Right cardiac atrium (tissue), 5 donors: ENCODE measurements at regions not wholly inside any gene's neighbourhood (a gene's known extent, or its start where the extent isn't known, plus 50 kb on each side); places are given as distances from the start of the nearest gene placed in this dataset.

Experiments used
- ATAC-seq, 2 donors: fragments of 200-7000 bp; cut with Tn5 transposase; one replicate each; pipeline versions ENCODE4 v1.8.0 to v1.9.1; 2020; ENCODE audit warnings: moderate library complexity in 2 of 2, mild to moderate bottlenecking in 1 of 2
- DNase-seq, 3 donors: peaks; one replicate each; pipeline ENCODE4 v3.0.0-alpha.2; 2020
- H3K27ac ChIP-seq: one replicate; pipeline ENCODE4 v1.5.1; 2013; ENCODE audit warnings: mild to moderate bottlenecking, low read length, control low read depth, moderate library complexity
- H3K27me3 ChIP-seq: one replicate; pipeline ENCODE4 v1.6.1; 2013; ENCODE audit not compliant: control insufficient read depth, insufficient read depth
- H3K4me1 ChIP-seq: one replicate; pipeline ENCODE4 v1.6.1; 2013; ENCODE audit warnings: low read length; ENCODE audit not compliant: control insufficient read depth, insufficient read depth
- H3K4me3 ChIP-seq: one replicate; pipeline ENCODE4 v1.5.1; 2013; ENCODE audit warnings: low read length, control low read depth
- H3K9me3 ChIP-seq: one replicate; pipeline ENCODE4 v1.6.1; 2013; ENCODE audit warnings: low read length; ENCODE audit not compliant: control insufficient read depth
- WGBS: extraction: QIAGEN DNeasy Blood & Tissue Kit; methylation state at CpG from one replicate; pipeline ENCODE4 v1.1.7; 2013; 5-methylcytosine and 5-hydroxymethylcytosine counted together
- intact Hi-C, 4 donors: fragments of 100-400 bp; cut with DNase I; formaldehyde crosslinking; loops; one replicate each; pipeline versions ENCODE4 v1.11.0 to v1.14.0; 2022 to 2023
- donor health status: healthy with polysubstance abuse.
- donor health status: DM: no; HTN: yes; CAD: no.
- donor health status: DM: no; HTN: no; CAD: no.
- donor health status: DM: no; HTN: yes; CAD: no; lungs with severe emphysema.
- donor health status: DM: yes; HTN: yes; CAD: no.

DNA sequence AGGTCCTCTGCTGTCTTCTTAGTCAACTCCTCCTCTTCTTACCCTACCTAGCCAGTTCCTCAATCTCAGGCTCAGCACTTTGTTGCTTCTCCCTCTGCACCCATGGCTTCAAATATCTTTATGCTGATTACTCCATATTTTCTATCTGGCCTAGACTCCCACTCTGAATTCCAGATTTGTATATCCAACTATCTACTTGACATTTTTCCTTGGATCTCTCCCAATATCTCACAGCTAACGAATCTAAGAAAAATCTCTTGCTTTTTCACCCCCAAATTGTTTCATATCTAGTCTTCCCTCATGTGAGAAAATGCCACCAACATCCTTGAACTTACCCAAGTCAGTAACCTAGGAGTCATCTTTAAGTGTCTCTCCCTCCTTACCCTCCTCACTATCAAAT is 176.4 kb upstream of the ERCC4 start:
- Histone ChIP-seq H3K4me1 (no peaks in the 10 kb centered on the region), H3K27me3 (no peaks in the 10 kb centered on the region), H3K27ac (no peak overlapping the region), H3K9me3 (no peaks in the 10 kb centered on the region), H3K4me3 (no peak overlapping the region)
- ATAC-seq (no peak), DNase-seq (no peak)
- WGBS: 36% methylated on average over 1 of the region's 1 CpG
- intact Hi-C loops: no loop called here

DNA sequence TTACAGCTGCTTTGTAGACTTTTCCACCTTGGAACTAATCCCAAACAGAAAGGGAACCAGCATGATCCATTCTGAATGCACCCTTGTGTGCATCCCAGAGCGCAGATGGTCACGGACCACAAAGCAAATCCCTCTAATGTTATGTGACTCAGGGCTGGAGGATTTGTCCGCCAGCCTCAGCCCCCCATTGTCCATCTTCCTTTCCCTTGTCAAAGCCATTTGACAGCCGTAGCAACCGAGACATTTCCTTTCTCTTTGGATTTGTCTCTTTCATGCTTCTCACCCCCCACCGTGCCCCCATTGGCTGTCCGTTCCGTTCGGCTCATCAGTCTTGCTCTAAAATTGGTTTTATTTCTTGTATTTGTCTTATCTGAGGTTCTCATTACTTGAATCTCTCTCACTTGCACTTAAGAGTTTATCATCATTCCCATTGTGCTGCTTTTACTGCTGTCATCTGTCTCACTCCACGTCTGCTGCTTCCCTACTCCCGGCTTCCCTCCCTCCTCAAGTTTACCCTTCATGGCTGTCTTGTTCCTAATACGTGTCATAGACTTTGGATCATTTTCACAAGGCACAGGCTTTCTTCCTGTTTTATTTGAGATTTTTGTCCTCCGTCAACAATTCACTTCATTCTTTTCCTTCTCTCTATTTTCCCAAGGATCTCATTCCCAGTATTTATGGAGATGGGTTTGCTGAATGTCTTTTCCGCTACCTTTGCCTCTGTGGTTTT is 163.4 kb upstream of the ERCC4 start:
- H3K27me3 ChIP-seq: no peaks in the 10 kb centered on the region
- no peak overlapping the region for H3K4me3 ChIP-seq
- no peaks in the 10 kb centered on the region for H3K4me1 ChIP-seq
- no peak for ATAC-seq
- no peak for DNase-seq
- intact Hi-C loops: no loop called here
- H3K9me3 ChIP-seq: no peaks in the 10 kb centered on the region
- 63% methylated on average over 14 of the region's 14 CpGs for WGBS
- H3K27ac ChIP-seq: no peak overlapping the region

DNA sequence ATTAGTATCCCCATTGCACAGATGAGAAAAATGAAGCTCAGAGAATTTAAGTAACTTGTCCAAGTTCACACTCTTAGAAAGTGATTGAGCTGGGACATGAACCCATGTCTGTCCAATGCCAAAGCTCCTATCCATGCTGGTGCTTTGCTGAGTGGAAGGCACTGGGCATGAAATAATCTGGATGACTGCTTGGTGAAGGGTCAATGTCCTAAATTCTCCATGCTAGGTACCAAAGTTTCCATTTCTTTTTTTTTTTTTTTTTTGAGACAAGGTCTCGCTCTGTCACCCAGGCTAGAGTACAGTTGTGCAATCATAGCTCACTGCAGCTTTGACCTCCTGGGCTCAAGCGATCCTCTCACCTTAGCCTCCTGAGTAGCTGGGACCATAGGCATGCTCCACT is 153.6 kb upstream of the ERCC4 start:
- ATAC-seq: no peak
- no peaks in the 10 kb centered on the region for H3K27me3 ChIP-seq
- no peaks in the 10 kb centered on the region for H3K9me3 ChIP-seq
- H3K27ac ChIP-seq: no peak overlapping the region
- no peak for DNase-seq
- H3K4me3 ChIP-seq: no peak overlapping the region
- 89% methylated on average over 2 of the region's 2 CpGs for WGBS
- no peaks in the 10 kb centered on the region for H3K4me1 ChIP-seq
- intact Hi-C loops: no loop called here

DNA sequence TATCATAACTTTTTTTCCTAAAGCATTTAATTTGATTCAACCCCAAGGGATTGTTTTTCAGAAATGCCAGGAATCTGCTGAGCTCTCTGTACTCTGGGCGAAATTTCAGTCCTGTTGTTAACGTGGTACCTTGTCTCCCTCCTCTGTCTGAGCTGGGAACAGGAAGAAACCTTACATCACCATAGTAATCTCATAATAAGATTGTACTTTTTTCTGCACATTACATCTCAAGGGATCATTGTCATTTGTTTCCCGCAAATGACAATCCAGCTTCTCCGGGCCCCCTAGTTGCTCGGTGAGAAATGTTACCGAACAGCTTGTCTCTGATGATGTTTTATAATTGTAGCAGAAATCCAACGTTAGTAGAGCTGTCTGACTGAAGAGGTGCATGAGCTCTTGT is 152.7 kb upstream of the ERCC4 start:
- ATAC-seq: no peak
- intact Hi-C loops: no loop called here
- Histone ChIP-seq H3K9me3 (no peaks in the 10 kb centered on the region), H3K4me3 (no peak overlapping the region), H3K27ac (no peak overlapping the region), H3K4me1 (no peaks in the 10 kb centered on the region), H3K27me3 (no peaks in the 10 kb centered on the region)
- 58% methylated on average over 7 of the region's 7 CpGs for WGBS
- no peak for DNase-seq

DNA sequence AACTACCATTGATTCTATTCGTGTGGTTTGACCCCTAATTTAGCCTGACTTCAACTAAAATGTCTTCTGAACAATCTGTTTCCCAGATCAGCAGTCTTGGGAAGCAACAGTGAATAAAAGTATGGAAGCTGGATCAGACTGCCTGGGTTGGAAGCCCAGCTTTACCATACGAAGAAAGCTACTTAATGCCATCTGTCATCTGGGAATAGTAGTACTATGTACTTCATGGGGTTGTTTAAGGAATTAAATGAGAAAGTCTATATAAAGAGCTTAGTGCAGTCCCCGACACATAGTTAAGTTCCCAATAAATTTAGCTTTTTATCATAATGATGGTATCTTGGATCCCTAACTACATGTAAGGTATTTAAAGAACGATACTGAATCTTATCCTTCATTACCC is 151.5 kb upstream of the ERCC4 start:
- Histone ChIP-seq H3K27me3 (no peaks in the 10 kb centered on the region), H3K4me3 (no peak overlapping the region), H3K9me3 (no peaks in the 10 kb centered on the region), H3K27ac (no peak overlapping the region), H3K4me1 (no peaks in the 10 kb centered on the region)
- intact Hi-C loops: no loop called here
- ATAC-seq (no peak), DNase-seq (no peak)
- 54% methylated on average over 4 of the region's 4 CpGs for WGBS

GRCh38 chr16:13770436-13770835 is 149.5 kb upstream of the ERCC4 start:
- 94% methylated on average over 5 of the region's 5 CpGs for WGBS
- intact Hi-C loops: no loop called here

DNA sequence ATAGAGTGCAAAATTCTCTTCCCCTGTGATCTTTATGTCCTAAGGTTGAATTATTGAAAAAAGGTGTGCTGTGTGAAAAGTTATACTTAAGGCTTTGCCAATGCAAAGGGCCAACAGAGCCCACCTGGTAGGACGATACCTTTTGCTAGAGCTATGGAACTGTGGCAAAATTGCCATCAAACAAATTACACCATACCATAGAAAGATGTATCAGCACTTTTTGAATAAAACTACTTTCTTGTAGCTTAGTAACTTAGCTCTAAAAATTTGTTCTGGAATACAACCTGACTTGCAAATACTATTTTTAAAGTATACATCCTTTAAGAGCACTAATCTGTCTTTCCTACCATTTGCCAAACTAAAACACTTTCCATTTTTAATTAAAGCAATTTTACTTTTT is 147.2 kb upstream of the ERCC4 start:
- H3K4me1 ChIP-seq: no peaks in the 10 kb centered on the region
- ATAC-seq (no peak), DNase-seq (no peak)
- WGBS: 82% methylated on average over 1 of the region's 1 CpG
- H3K9me3 ChIP-seq: no peaks in the 10 kb centered on the region
- H3K27ac ChIP-seq: no peak overlapping the region
- intact Hi-C loops: no loop called here
- no peaks in the 10 kb centered on the region for H3K27me3 ChIP-seq
- no peak overlapping the region for H3K4me3 ChIP-seq

More at GRCh38 chr16:13770436-13770835, 149.5 kb upstream of the ERCC4 start:
- Histone ChIP-seq H3K27me3 (no peaks in the 10 kb centered on the region), H3K4me3 (no peak overlapping the region), H3K27ac (no peak overlapping the region), H3K4me1 (no peaks in the 10 kb centered on the region), H3K9me3 (no peaks in the 10 kb centered on the region)
- ATAC-seq (no peak), DNase-seq (no peak)

DNA sequence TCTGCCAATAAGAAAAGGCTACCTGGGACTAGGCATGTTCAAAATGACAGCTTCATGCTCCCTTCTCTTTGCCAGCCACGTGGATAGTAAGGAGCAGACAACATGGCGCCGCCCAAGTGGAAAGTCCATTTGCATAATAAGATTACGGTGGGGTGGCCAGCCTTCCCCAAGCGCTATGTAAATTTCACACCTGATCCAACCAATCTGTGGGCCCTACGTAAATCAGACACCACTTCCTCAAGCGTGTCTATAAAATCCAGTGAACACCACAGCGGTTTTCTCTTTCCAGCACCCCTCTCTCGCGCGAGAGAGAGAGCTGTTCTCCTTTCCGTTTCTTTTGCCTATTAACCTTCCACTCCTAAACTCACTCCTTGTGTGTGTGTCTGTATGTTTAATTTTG is 140.3 kb upstream of the ERCC4 start:
- no peak overlapping the region for H3K4me3 ChIP-seq
- 77% methylated on average over 12 of the region's 12 CpGs for WGBS
- DNase-seq (no peak), ATAC-seq (no peak)
- no peaks in the 10 kb centered on the region for H3K4me1 ChIP-seq
- H3K27me3 ChIP-seq: no peaks in the 10 kb centered on the region
- no peak overlapping the region for H3K27ac ChIP-seq
- H3K9me3 ChIP-seq: no peaks in the 10 kb centered on the region
- intact Hi-C loops: loop anchor here in 1 of 4 donors (10.0 kb wide), 1 partner anchor 65 kb away; no protein-coding TSS in a partner anchor

DNA sequence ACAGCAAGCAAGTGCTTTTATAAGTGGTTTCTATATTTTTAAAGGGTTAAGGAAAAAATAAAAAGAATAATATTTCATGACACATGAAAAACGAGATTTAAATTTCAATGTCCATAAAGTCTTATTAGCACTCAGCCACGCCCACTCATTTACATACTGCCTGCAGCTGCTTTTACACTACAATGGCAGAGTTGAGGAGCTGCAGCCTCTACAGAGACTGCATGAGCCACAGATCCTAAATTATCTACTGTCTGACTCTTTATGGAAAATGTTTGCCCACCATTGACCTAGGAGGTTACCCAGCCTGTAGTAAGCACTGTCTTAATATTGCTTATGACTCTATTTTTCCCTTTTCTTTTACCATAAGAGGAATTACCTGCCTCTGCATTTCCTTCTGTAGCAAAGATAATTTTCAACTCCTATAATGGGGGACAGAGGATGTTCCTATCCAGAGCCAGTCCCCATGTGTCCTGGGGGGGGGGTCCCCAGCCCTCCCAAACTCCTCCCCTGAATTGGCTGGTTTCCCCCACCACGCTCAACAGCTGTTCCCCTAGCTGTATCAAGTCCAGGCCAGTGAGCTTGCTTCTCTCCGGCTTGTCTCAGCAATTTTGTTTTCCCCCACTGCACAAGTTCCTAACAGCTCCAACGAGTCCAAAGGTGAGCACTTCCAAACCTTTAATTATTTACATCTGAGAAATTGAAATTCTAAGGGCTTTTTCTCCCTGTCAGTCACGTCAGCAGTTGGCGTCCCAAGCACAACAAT is 139.4 kb upstream of the ERCC4 start:
- no peak overlapping the region for H3K4me3 ChIP-seq
- DNase-seq (no peak), ATAC-seq (no peak)
- no peaks in the 10 kb centered on the region for H3K27me3 ChIP-seq
- no peaks in the 10 kb centered on the region for H3K4me1 ChIP-seq
- intact Hi-C loops: loop anchor here in 1 of 4 donors (10.0 kb wide), 1 partner anchor 64 kb away; no protein-coding TSS in a partner anchor
- 41% methylated on average over 7 of the region's 7 CpGs for WGBS
- H3K27ac ChIP-seq: no peak overlapping the region
- no peaks in the 10 kb centered on the region for H3K9me3 ChIP-seq

- no peaks in the 10 kb centered on the region for H3K9me3 ChIP-seq
- no peak for ATAC-seq
- H3K4me3 ChIP-seq: no peak overlapping the region
- no peaks in the 10 kb centered on the region for H3K4me1 ChIP-seq
- intact Hi-C loops: loop anchor here in 1 of 4 donors (10.0 kb wide), 1 partner anchor 64 kb away; no protein-coding TSS in a partner anchor
- no peaks in the 10 kb centered on the region for H3K27me3 ChIP-seq
- H3K27ac ChIP-seq: no peak overlapping the region
- no peak for DNase-seq
- WGBS: 82% methylated on average over 7 of the region's 7 CpGs
Measured at GRCh38 chr16:13781169-13781564, 138.8 kb upstream of the ERCC4 start.

GRCh38 chr16:13781575-13782338 is 138.2 kb upstream of the ERCC4 start:
- H3K27ac ChIP-seq: no peak overlapping the region
- intact Hi-C loops: loop anchor here in 1 of 4 donors (10.0 kb wide), 1 partner anchor 63 kb away; no protein-coding TSS in a partner anchor
- no peaks in the 10 kb centered on the region for H3K4me1 ChIP-seq
- DNase-seq (no peak), ATAC-seq (no peak)
- 57% methylated on average over 8 of the region's 8 CpGs for WGBS
- H3K27me3 ChIP-seq: no peaks in the 10 kb centered on the region
- no peaks in the 10 kb centered on the region for H3K9me3 ChIP-seq
- H3K4me3 ChIP-seq: no peak overlapping the region
